Activated naive CD4-positive, alpha-beta T cell treated with anti-CD3 and anti-CD28 coated beads, Interleukin-2, amount 10 ng/mL, durations not matched to agents 7 days and 5 days (primary cell): ENCODE measurements at regions not wholly inside any gene's neighbourhood (a gene's known extent, or its start where the extent isn't known, plus 50 kb on each side); places are given as distances from the start of the nearest gene placed in this dataset.
A peak's percentile ranks its signal among the peaks of the same experiment; 100 is the strongest.

Experiments used
- CTCF ChIA-PET: fragments of 350-600 bp; sonication (Branson Sonifier 250); formaldehyde crosslinking; loops from one replicate; lab custom pipeline; 2021; ENCODE audit warnings: antibody characterized with exemption; lab: Charles Lee
- DNase-seq: peaks from one replicate; pipeline ENCODE4 v3.0.0-alpha.2; 2020
- H3K27ac Mint-ChIP-seq: one replicate; pipeline ENCODE4 v1.8.0; 2021; ENCODE audit warnings: mild to moderate bottlenecking, moderate library complexity, mixed read lengths
- H3K27me3 Mint-ChIP-seq: one replicate; pipeline ENCODE4 v1.8.0; 2021; ENCODE audit warnings: mild to moderate bottlenecking, mixed read lengths
- H3K36me3 Mint-ChIP-seq: one replicate; pipeline ENCODE4 v1.8.0; 2021; ENCODE audit warnings: mixed read lengths
- H3K4me1 Mint-ChIP-seq: one replicate; pipeline ENCODE4 v1.8.0; 2021; ENCODE audit warnings: mixed read lengths
- H3K4me3 Mint-ChIP-seq: one replicate; pipeline ENCODE4 v1.8.0; 2021; ENCODE audit warnings: mild to moderate bottlenecking, moderate library complexity, mixed read lengths
- H3K9me3 Mint-ChIP-seq: one replicate; pipeline ENCODE4 v1.8.0; 2021; ENCODE audit warnings: mixed read lengths

- peak; percentile 57 for DNase-seq
- Mint-ChIP-seq H3K36me3 (no peaks in the 10 kb centered on the region), H3K27me3 (peaks cover 81% of the 10 kb centered on the region), H3K4me3 (no peak overlapping the region), H3K4me1 (no peaks in the 10 kb centered on the region), H3K9me3 (no peaks in the 10 kb centered on the region), H3K27ac (no peak overlapping the region)
- CTCF ChIA-PET: no interaction called here
These were observed 54.4 kb upstream of the SLCO4A1 start for GRCh38 chr20:62587757-62588402.

- Mint-ChIP-seq H3K27me3 (peaks cover 80% of the 10 kb centered on the region), H3K27ac (no peak overlapping the region), H3K9me3 (no peaks in the 10 kb centered on the region), H3K4me1 (no peaks in the 10 kb centered on the region), H3K4me3 (no peak overlapping the region), H3K36me3 (no peaks in the 10 kb centered on the region)
- CTCF ChIA-PET: no interaction called here
- no peak for DNase-seq
These were observed 53.7 kb upstream of the SLCO4A1 start for GRCh38 chr20:62588458-62589149.

DNA sequence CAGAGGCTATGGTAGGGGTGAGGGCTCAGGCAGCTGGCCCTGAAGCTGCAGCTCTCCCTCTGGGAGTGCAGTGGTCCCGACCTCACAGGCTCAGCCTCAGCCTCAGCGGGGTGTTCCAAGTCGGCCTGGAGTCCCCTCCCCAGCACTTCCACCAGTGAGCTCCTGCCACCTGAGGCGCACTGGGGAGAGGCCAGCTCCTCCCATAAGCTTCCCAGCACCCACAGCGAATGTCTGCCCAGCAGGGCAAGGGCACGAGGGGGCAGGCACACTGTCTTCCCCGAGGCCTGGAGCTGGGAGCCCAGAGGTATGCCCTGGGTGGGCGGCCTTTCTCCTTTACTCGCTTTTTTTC lies 53.2 kb upstream of the SLCO4A1 start:
- Mint-ChIP-seq H3K4me1 (no peaks in the 10 kb centered on the region), H3K36me3 (no peaks in the 10 kb centered on the region), H3K4me3 (no peak overlapping the region), H3K27me3 (peaks cover 78% of the 10 kb centered on the region), H3K27ac (no peak overlapping the region), H3K9me3 (no peaks in the 10 kb centered on the region)
- CTCF ChIA-PET: no interaction called here
- no peak for DNase-seq

GRCh38 chr20:62589720-62590119 lies 52.6 kb upstream of the SLCO4A1 start:
- Mint-ChIP-seq H3K4me3 (no peak overlapping the region), H3K4me1 (no peaks in the 10 kb centered on the region), H3K27me3 (peaks cover 79% of the 10 kb centered on the region), H3K9me3 (no peaks in the 10 kb centered on the region), H3K36me3 (no peaks in the 10 kb centered on the region), H3K27ac (no peak overlapping the region)
- DNase-seq: no peak
- CTCF ChIA-PET: no interaction called here

DNA sequence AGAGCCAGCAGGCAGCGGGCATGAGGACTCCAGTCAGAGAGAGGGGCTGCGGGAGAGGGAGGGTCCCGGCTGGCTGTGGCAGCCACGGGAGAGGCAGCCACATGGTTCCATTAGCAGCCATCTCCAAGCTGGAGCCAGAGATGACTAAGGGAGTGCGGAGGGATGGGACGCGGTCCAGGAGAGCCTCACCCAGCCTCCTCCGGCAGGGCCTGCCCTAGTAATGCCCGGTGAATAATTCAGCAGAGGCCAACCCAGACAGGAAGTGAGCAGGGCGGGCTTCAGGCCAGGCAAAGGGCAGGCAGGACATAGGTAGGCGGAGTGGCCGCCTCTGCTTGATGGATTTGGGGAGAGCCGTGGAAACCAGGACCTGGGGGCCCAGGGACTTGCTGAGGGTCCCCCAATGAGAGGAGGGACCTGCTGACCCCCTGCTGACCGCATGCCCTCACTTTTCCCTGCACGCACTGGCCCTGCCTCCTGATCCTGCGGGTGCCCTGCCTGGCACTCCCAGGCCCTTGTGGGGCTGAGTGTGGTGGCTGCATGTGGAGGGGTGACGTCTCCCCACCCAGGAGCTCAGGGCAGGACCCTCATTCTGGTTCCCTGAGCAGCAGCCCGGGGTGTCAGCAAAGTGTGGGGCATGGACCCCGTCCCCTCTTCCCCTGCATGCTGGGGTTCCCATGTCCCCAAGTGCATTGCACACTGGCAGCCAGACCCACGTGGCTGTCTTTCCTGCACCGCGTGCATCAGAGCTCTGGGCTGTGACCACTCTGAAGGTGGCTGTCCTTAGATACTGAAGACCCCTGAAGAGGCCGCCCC lies 51.8 kb upstream of the SLCO4A1 start:
- no peaks in the 10 kb centered on the region for H3K9me3 Mint-ChIP-seq
- no peak overlapping the region for H3K4me3 Mint-ChIP-seq
- peaks cover 80% of the 10 kb centered on the region for H3K27me3 Mint-ChIP-seq
- H3K4me1 Mint-ChIP-seq: no peaks in the 10 kb centered on the region
- no peak overlapping the region for H3K27ac Mint-ChIP-seq
- DNase-seq: no peak
- CTCF ChIA-PET: no interaction called here
- no peaks in the 10 kb centered on the region for H3K36me3 Mint-ChIP-seq

DNA sequence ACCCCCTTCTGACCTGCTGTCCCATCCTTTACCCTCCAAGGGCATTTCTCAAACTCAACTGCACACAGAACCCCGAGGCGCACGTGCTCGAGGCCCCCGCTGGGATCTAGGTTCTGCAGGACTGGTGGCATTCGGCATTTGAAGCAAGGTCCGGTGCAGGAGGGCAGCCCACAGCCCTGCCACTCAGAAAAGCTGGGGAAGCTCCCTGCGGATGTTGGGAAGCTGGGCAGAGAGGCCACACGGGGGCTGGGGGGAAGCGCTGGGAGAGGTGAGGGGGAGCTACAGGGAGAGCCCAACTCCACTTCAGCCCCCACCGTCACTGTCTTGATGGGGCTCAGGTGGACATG lies 51.2 kb upstream of the SLCO4A1 start:
- no peaks in the 10 kb centered on the region for H3K36me3 Mint-ChIP-seq
- no peak overlapping the region for H3K27ac Mint-ChIP-seq
- H3K9me3 Mint-ChIP-seq: no peaks in the 10 kb centered on the region
- CTCF ChIA-PET: no interaction called here
- peaks cover 80% of the 10 kb centered on the region for H3K27me3 Mint-ChIP-seq
- H3K4me3 Mint-ChIP-seq: no peak overlapping the region
- DNase-seq: no peak
- no peaks in the 10 kb centered on the region for H3K4me1 Mint-ChIP-seq

GRCh38 chr20:62591591-62591990 lies 50.7 kb upstream of the SLCO4A1 start:
- Mint-ChIP-seq H3K27ac (no peak overlapping the region), H3K9me3 (no peaks in the 10 kb centered on the region), H3K27me3 (peaks cover 85% of the 10 kb centered on the region), H3K36me3 (no peaks in the 10 kb centered on the region), H3K4me3 (no peak overlapping the region), H3K4me1 (no peaks in the 10 kb centered on the region)
- DNase-seq: no peak
- CTCF ChIA-PET: no interaction called here
